K562 (cell line): ENCODE measurements at regions not wholly inside any gene's neighbourhood (a gene's known extent, or its start where the extent isn't known, plus 50 kb on each side); places are given as distances from the start of the nearest gene placed in this dataset.
A peak's percentile ranks its signal among the peaks of the same experiment; 100 is the strongest.

Experiments
- CHD1 ChIP-seq: fragments of 200-600 bp; sonication (generic); IDR thresholded peaks from one replicate; pipeline ENCODE4 v1.6.1; 2012; ENCODE audit warnings: mild to moderate bottlenecking, moderate library complexity, low read length, inconsistent platforms
- CSDE1 ChIP-seq, 2 experiments: fragments of 450-650 bp; IDR thresholded peaks; 2 replicates each; pipeline ENCODE4 v1.6.1; 2016; ENCODE audit warnings: mild to moderate bottlenecking in 1 of 2
- DPF2 ChIP-seq: fragments of 450-650 bp; IDR thresholded peaks from 2 replicates; pipeline ENCODE4 v1.6.1; 2016
- MAFK ChIP-seq: IDR thresholded peaks from 2 replicates; pipeline ENCODE4 v1.6.1; 2011; ENCODE audit warnings: low read length, improper control_type of control experiment
- POLR2G ChIP-seq: fragments of 200-400 bp; formaldehyde crosslinking; IDR thresholded peaks from 2 replicates; pipeline ENCODE4 v1.6.1; 2017; ENCODE audit warnings: low read depth, mild to moderate bottlenecking, antibody characterized with exemption, low read length, moderate library complexity
- SOX6 ChIP-seq: fragments of 450-650 bp; IDR thresholded peaks from 2 replicates; pipeline ENCODE4 v1.6.1; 2014; ENCODE audit warnings: mild to moderate bottlenecking
- TAF7 ChIP-seq: fragments of 450-650 bp; IDR thresholded peaks from 2 replicates; pipeline ENCODE4 v1.6.1; 2016; ENCODE audit warnings: missing genetic modification characterization, missing compliant biosample characterization
- TBL1XR1 ChIP-seq, 2 experiments: IDR thresholded peaks; 2 replicates each; pipeline ENCODE4 v1.6.1; 2012; ENCODE audit warnings: improper control_type of control experiment in 2 of 2, low read length in 2 of 2, mild to moderate bottlenecking in 1 of 2
- TBP ChIP-seq: optimal IDR thresholded peaks from 2 replicates; pipeline ENCODE3; 2011; ENCODE audit warnings: low read depth, low read length, improper control_type of control experiment
- TSC22D4 ChIP-seq: fragments of 450-650 bp; IDR thresholded peaks from 2 replicates; pipeline ENCODE4 v1.6.1; 2016; ENCODE audit warnings: missing genetic modification characterization, missing biosample characterization, control low read depth
- ZNF75A ChIP-seq: fragments of 450-650 bp; formaldehyde crosslinking; IDR thresholded peaks from 2 replicates; pipeline ENCODE4 v1.4.0; 2020; ENCODE audit warnings: mild to moderate bottlenecking
- TF ChIP-seq, protein P1 (sequence below): sonication (generic); formaldehyde crosslinking; IDR thresholded peaks from 2 replicates; pipeline ENCODE4 v1.8.0; 2022; ENCODE audit warnings: mild to moderate bottlenecking, missing genetic modification reagents
- TF ChIP-seq, protein P2 (sequence below), 2 experiments: fragments of 450-650 bp in 1 of 2; sonication (generic) in 1 of 2; formaldehyde crosslinking; conservative IDR thresholded peaks; 2 replicates each; pipeline versions ENCODE4 v1.4.0 to v1.8.1; 2020 to 2022; ENCODE audit warnings: mild to moderate bottlenecking in 1 of 2, missing genetic modification reagents in 1 of 2
- TF ChIP-seq, protein P3 (sequence below): fragments of 200-800 bp; sonication (Bioruptor generic); IDR thresholded peaks from 2 replicates; pipeline ENCODE4 v1.6.1; 2016; ENCODE audit warnings: missing genetic modification characterization, missing compliant biosample characterization
- TF ChIP-seq, protein P4 (sequence below): fragments of 450-650 bp; conservative IDR thresholded peaks from 2 replicates; pipeline ENCODE4 v1.6.1; 2016; ENCODE audit warnings: missing genetic modification characterization, low read depth, mild to moderate bottlenecking, missing compliant biosample characterization, moderate library complexity
- TF ChIP-seq, protein P5 (sequence below): sonication (generic); formaldehyde crosslinking; IDR thresholded peaks from 2 replicates; pipeline ENCODE4 v1.8.0; 2022; ENCODE audit warnings: missing genetic modification reagents, mild to moderate bottlenecking, moderate library complexity, borderline replicate concordance

DNA sequence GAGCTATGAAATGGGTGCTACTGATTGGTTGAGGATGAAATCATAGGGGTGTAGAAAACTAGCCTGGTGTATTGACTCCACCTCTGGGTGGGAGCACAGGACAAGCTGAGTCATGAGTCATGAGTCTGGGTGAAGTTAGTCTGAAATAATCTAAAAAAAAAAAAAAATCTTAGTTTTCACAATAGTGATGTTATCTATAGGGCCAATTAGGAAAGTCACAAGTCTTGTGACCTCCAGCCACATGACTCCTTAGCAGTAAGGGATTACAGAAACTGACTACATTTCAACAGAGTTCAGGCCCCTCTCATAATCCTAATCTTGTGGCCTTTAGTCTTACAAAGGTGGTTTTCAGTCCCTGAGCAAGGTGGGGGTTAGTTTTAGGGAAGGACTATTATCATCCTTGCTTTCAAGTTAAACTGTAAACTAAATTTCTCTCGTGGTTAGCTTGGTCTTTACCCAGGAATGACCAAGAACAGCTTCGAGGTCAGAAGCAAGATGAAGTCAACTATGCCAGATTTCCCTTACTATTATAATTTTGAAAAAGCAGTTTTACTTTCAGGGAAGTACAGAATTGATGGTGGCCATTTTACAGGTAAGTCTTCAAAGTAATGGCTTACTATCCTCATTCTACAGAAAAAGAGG, 338.0 kb upstream of the GYPC start (continued):
- TF ChIP-seq TSC22D4 (no peak), MAFK (peak; percentile 29; the same call in 1 of the 2 replicates), ZNF75A (no peak), DPF2 (0 out of 2 replicates have a peak, but pooled peaks have one; percentile 26), TBP (no peak), TAF7 (tag) (no peak), TBL1XR1 (IDR thresholded peaks at IDR 0.05; ENCODE audit: low read length in 2 of 2) (no peak), CHD1 (no peak), SOX6 (peak; percentile 84), CSDE1 (IDR thresholded peaks at IDR 0.05) (no peak), POLR2G (no peak)
- TF ChIP-seq, protein P1, sequence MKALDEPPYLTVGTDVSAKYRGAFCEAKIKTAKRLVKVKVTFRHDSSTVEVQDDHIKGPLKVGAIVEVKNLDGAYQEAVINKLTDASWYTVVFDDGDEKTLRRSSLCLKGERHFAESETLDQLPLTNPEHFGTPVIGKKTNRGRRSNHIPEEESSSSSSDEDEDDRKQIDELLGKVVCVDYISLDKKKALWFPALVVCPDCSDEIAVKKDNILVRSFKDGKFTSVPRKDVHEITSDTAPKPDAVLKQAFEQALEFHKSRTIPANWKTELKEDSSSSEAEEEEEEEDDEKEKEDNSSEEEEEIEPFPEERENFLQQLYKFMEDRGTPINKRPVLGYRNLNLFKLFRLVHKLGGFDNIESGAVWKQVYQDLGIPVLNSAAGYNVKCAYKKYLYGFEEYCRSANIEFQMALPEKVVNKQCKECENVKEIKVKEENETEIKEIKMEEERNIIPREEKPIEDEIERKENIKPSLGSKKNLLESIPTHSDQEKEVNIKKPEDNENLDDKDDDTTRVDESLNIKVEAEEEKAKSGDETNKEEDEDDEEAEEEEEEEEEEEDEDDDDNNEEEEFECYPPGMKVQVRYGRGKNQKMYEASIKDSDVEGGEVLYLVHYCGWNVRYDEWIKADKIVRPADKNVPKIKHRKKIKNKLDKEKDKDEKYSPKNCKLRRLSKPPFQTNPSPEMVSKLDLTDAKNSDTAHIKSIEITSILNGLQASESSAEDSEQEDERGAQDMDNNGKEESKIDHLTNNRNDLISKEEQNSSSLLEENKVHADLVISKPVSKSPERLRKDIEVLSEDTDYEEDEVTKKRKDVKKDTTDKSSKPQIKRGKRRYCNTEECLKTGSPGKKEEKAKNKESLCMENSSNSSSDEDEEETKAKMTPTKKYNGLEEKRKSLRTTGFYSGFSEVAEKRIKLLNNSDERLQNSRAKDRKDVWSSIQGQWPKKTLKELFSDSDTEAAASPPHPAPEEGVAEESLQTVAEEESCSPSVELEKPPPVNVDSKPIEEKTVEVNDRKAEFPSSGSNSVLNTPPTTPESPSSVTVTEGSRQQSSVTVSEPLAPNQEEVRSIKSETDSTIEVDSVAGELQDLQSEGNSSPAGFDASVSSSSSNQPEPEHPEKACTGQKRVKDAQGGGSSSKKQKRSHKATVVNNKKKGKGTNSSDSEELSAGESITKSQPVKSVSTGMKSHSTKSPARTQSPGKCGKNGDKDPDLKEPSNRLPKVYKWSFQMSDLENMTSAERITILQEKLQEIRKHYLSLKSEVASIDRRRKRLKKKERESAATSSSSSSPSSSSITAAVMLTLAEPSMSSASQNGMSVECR (CRISPR knock-in tag): no peak
- TF ChIP-seq, protein P2, sequence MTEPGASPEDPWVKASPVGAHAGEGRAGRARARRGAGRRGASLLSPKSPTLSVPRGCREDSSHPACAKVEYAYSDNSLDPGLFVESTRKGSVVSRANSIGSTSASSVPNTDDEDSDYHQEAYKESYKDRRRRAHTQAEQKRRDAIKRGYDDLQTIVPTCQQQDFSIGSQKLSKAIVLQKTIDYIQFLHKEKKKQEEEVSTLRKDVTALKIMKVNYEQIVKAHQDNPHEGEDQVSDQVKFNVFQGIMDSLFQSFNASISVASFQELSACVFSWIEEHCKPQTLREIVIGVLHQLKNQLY (CRISPR knock-in tag; conservative IDR thresholded peaks at IDR 0.05): no peak
- TF ChIP-seq, protein P3, sequence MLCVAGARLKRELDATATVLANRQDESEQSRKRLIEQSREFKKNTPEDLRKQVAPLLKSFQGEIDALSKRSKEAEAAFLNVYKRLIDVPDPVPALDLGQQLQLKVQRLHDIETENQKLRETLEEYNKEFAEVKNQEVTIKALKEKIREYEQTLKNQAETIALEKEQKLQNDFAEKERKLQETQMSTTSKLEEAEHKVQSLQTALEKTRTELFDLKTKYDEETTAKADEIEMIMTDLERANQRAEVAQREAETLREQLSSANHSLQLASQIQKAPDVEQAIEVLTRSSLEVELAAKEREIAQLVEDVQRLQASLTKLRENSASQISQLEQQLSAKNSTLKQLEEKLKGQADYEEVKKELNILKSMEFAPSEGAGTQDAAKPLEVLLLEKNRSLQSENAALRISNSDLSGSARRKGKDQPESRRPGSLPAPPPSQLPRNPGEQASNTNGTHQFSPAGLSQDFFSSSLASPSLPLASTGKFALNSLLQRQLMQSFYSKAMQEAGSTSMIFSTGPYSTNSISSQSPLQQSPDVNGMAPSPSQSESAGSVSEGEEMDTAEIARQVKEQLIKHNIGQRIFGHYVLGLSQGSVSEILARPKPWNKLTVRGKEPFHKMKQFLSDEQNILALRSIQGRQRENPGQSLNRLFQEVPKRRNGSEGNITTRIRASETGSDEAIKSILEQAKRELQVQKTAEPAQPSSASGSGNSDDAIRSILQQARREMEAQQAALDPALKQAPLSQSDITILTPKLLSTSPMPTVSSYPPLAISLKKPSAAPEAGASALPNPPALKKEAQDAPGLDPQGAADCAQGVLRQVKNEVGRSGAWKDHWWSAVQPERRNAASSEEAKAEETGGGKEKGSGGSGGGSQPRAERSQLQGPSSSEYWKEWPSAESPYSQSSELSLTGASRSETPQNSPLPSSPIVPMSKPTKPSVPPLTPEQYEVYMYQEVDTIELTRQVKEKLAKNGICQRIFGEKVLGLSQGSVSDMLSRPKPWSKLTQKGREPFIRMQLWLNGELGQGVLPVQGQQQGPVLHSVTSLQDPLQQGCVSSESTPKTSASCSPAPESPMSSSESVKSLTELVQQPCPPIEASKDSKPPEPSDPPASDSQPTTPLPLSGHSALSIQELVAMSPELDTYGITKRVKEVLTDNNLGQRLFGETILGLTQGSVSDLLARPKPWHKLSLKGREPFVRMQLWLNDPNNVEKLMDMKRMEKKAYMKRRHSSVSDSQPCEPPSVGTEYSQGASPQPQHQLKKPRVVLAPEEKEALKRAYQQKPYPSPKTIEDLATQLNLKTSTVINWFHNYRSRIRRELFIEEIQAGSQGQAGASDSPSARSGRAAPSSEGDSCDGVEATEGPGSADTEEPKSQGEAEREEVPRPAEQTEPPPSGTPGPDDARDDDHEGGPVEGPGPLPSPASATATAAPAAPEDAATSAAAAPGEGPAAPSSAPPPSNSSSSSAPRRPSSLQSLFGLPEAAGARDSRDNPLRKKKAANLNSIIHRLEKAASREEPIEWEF: no peak
- TF ChIP-seq, protein P4, sequence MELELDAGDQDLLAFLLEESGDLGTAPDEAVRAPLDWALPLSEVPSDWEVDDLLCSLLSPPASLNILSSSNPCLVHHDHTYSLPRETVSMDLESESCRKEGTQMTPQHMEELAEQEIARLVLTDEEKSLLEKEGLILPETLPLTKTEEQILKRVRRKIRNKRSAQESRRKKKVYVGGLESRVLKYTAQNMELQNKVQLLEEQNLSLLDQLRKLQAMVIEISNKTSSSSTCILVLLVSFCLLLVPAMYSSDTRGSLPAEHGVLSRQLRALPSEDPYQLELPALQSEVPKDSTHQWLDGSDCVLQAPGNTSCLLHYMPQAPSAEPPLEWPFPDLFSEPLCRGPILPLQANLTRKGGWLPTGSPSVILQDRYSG: no peak
- TF ChIP-seq, protein P5, sequence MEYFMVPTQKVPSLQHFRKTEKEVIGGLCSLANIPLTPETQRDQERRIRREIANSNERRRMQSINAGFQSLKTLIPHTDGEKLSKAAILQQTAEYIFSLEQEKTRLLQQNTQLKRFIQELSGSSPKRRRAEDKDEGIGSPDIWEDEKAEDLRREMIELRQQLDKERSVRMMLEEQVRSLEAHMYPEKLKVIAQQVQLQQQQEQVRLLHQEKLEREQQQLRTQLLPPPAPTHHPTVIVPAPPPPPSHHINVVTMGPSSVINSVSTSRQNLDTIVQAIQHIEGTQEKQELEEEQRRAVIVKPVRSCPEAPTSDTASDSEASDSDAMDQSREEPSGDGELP (CRISPR knock-in tag): no peak
